Smooth muscle cell (in vitro differentiated cells): ENCODE measurements at regions not wholly inside any gene's neighbourhood (a gene's known extent, or its start where the extent isn't known, plus 50 kb on each side); places are given as distances from the start of the nearest gene placed in this dataset.
A peak's percentile ranks its signal among the peaks of the same experiment; 100 is the strongest.

Source experiments
- DNase-seq: peaks from one replicate; lab custom pipeline; 2025; ENCODE audit not compliant: unreplicated experiment; lab: John Stamatoyannopoulos, UW
- H2AFZ ChIP-seq: fragments of 200-600 bp; sonication (generic); 2 replicates; pipeline ENCODE4 v1.6.0; 2016; ENCODE audit warnings: antibody characterized with exemption, low read depth, mild to moderate bottlenecking
- H3F3A ChIP-seq: fragments of 200-600 bp; sonication (generic); 2 replicates; pipeline ENCODE4 v1.6.0; 2017; ENCODE audit warnings: antibody characterized with exemption, low read depth
- H3K27ac ChIP-seq: fragments of 200-600 bp; sonication (generic); 2 replicates; pipeline ENCODE4 v1.5.1; 2016; ENCODE audit warnings: low read depth, mild to moderate bottlenecking
- H3K27me3 ChIP-seq: fragments of 200-600 bp; sonication (generic); 2 replicates; pipeline ENCODE4 v1.6.1; 2016; ENCODE audit warnings: low read depth, mild to moderate bottlenecking
- H3K36me3 ChIP-seq: fragments of 200-600 bp; sonication (generic); 2 replicates; pipeline ENCODE4 v1.5.1; 2016; ENCODE audit warnings: low read depth
- H3K4me1 ChIP-seq: fragments of 200-600 bp; sonication (generic); 2 replicates; pipeline ENCODE4 v1.5.1; 2016; ENCODE audit warnings: low read depth
- H3K4me2 ChIP-seq: fragments of 200-600 bp; sonication (generic); 2 replicates; pipeline ENCODE4 v1.6.0; 2016; ENCODE audit warnings: mild to moderate bottlenecking
- H3K4me3 ChIP-seq: fragments of 200-600 bp; sonication (generic); 2 replicates; pipeline ENCODE4 v1.5.1; 2016; ENCODE audit warnings: mild to moderate bottlenecking
- H3K79me2 ChIP-seq: fragments of 200-600 bp; sonication (generic); 2 replicates; pipeline ENCODE4 v1.6.0; 2016; ENCODE audit warnings: low read depth, mild to moderate bottlenecking
- H3K9ac ChIP-seq: fragments of 200-600 bp; sonication (generic); 2 replicates; pipeline ENCODE4 v1.6.0; 2016; ENCODE audit warnings: low read depth
- H3K9me3 ChIP-seq: fragments of 200-600 bp; sonication (generic); replicated peaks from 2 replicates; pipeline ENCODE4 v1.5.1; 2016; ENCODE audit warnings: low read depth
- H4K20me1 ChIP-seq: fragments of 200-600 bp; sonication (generic); 2 replicates; pipeline ENCODE4 v1.6.0; 2016; ENCODE audit warnings: low read depth
- WGBS: methylation state at CpG from one replicate; pipeline ENCODE4 v1.1.7; 2016; ENCODE audit warnings: low lambda C conversion rate; 5-methylcytosine and 5-hydroxymethylcytosine counted together
- TF ChIP-seq, protein P1 (sequence below): fragments of 200-600 bp; sonication (generic); IDR thresholded peaks from 2 replicates; pipeline ENCODE4 v1.5.1; 2017; ENCODE audit warnings: borderline replicate concordance, mild to moderate bottlenecking, antibody characterized with exemption; ENCODE audit not compliant: insufficient read depth, poor library complexity, severe bottlenecking

- Histone ChIP-seq H3K27ac (no peak overlapping the region), H4K20me1 (no peaks in the 10 kb centered on the region), H3K4me1 (no peaks in the 10 kb centered on the region), H3F3A (no peaks in the 10 kb centered on the region), H3K4me3 (no peak overlapping the region), H3K27me3 (no peaks in the 10 kb centered on the region), H3K9me3 (no peaks in the 10 kb centered on the region), H3K4me2 (no peak overlapping the region), H2AFZ (no peak overlapping the region), H3K9ac (no peak overlapping the region), H3K36me3 (no peaks in the 10 kb centered on the region), H3K79me2 (no peaks in the 10 kb centered on the region)
- TF ChIP-seq, protein P1, sequence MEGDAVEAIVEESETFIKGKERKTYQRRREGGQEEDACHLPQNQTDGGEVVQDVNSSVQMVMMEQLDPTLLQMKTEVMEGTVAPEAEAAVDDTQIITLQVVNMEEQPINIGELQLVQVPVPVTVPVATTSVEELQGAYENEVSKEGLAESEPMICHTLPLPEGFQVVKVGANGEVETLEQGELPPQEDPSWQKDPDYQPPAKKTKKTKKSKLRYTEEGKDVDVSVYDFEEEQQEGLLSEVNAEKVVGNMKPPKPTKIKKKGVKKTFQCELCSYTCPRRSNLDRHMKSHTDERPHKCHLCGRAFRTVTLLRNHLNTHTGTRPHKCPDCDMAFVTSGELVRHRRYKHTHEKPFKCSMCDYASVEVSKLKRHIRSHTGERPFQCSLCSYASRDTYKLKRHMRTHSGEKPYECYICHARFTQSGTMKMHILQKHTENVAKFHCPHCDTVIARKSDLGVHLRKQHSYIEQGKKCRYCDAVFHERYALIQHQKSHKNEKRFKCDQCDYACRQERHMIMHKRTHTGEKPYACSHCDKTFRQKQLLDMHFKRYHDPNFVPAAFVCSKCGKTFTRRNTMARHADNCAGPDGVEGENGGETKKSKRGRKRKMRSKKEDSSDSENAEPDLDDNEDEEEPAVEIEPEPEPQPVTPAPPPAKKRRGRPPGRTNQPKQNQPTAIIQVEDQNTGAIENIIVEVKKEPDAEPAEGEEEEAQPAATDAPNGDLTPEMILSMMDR, result no peak
- DNase-seq, result no peak
- 94% methylated on average over 5 of the region's 5 CpGs for WGBS
Observed at GRCh38 chr13:73505376-73505890, 446.6 kb downstream of the KLF5 start.

DNA sequence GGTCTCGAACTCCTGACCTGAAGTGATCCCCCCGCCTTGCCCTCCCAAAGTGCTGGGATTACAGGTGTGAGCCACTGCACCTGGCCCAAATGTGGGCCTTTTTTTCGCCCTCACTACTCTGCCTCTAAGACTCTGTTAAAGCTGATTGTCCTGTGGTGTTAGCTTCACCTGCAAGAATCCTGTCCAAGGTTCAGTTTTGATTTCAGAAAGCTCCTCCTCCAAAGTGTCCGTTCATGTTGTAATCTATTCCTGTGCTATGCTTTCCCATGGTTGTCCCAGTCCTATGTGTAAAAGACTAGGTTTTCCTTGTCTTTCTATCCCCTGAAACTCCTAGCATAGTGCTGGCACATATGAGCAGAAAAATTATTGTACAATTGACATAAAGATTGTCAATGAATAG lies 440.9 kb downstream of the KLF5 start:
- WGBS, result 98% methylated on average over 4 of the region's 4 CpGs
- no peaks in the 10 kb centered on the region for H3K9me3 ChIP-seq
- no peak overlapping the region for H3K27ac ChIP-seq
- H4K20me1 ChIP-seq, result no peaks in the 10 kb centered on the region
- no peaks in the 10 kb centered on the region for H3K36me3 ChIP-seq
- no peaks in the 10 kb centered on the region for H3K79me2 ChIP-seq
- TF ChIP-seq, protein P1, result no peak
- H3F3A ChIP-seq, result no peaks in the 10 kb centered on the region
- DNase-seq, result no peak
- H3K4me3 ChIP-seq, result no peak overlapping the region
- H3K27me3 ChIP-seq, result no peaks in the 10 kb centered on the region
- no peak overlapping the region for H3K9ac ChIP-seq
- no peaks in the 10 kb centered on the region for H3K4me1 ChIP-seq
- H3K4me2 ChIP-seq, result no peak overlapping the region
- H2AFZ ChIP-seq, result no peak overlapping the region

DNA sequence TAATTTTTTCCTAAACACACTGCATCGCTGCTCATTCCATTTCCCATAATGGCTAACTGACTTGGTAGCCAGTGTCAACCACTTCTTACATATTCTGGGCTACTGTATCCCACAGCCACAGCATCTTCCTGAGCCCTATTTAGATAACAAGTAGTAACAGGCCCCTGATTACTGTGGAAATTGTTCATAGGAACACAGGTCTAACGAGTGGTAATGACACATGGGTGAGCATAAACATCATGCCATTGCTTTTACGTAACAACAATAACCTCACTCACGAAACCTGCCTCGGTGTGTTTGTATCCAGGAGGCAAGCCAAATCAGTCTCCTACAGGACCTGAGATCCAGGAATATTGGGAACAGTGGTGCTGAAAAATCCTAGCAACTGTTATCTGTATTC lies 438.6 kb downstream of the KLF5 start:
- no peak overlapping the region for H3K4me2 ChIP-seq
- no peaks in the 10 kb centered on the region for H4K20me1 ChIP-seq
- no peaks in the 10 kb centered on the region for H3K27me3 ChIP-seq
- H3K9ac ChIP-seq, result peak overlapping the region; percentile 53
- H3F3A ChIP-seq, result no peaks in the 10 kb centered on the region
- WGBS, result 88% methylated on average over 5 of the region's 5 CpGs
- no peak overlapping the region for H3K4me3 ChIP-seq
- H3K27ac ChIP-seq, result peak overlapping the region; percentile 78
- no peak overlapping the region for H2AFZ ChIP-seq
- no peak for DNase-seq
- H3K36me3 ChIP-seq, result no peaks in the 10 kb centered on the region
- no peaks in the 10 kb centered on the region for H3K9me3 ChIP-seq
- no peaks in the 10 kb centered on the region for H3K79me2 ChIP-seq
- no peaks in the 10 kb centered on the region for H3K4me1 ChIP-seq
- TF ChIP-seq, protein P1, result no peak

DNA sequence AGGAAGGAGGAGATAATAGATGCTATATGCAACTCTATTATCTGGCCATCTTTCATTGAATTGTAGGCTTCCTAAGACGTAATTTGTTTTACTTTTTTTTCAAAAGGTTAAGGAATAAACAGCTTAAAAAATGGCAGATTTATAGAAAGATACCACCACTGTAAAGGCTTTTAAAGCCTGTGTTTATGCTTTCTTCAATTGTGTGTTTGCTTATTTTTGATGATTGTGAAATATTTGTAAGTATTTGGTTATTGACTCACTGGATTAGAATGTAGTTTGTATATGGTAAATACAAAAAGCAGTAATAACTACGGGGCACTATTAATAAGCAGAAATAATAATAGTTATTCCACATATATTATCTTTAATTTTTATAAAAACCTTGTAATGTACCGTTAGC lies 437.9 kb downstream of the KLF5 start:
- no peak for DNase-seq
- Histone ChIP-seq H3K4me1 (no peaks in the 10 kb centered on the region), H3K79me2 (no peaks in the 10 kb centered on the region), H3K4me3 (no peak overlapping the region), H4K20me1 (no peaks in the 10 kb centered on the region), H3K4me2 (no peak overlapping the region), H3K27me3 (no peaks in the 10 kb centered on the region), H3K27ac (peak overlapping the region; percentile 78), H2AFZ (no peak overlapping the region), H3F3A (no peaks in the 10 kb centered on the region), H3K9me3 (no peaks in the 10 kb centered on the region), H3K36me3 (no peaks in the 10 kb centered on the region), H3K9ac (no peak overlapping the region)
- TF ChIP-seq, protein P1, result no peak
- 53% methylated on average over 3 of the region's 3 CpGs for WGBS
